GM23248 (cell line): ENCODE measurements at regions not wholly inside any gene's neighbourhood (a gene's known extent, or its start where the extent isn't known, plus 50 kb on each side); places are given as distances from the start of the nearest gene placed in this dataset.

Experiments
- EZH2 ChIP-seq: fragments of 200-600 bp; sonication (generic); IDR thresholded peaks from 2 replicates; pipeline ENCODE4 v1.6.1; 2018; ENCODE audit warnings: antibody characterized with exemption, mild to moderate bottlenecking; ENCODE audit not compliant: insufficient read depth, poor library complexity, severe bottlenecking
- EZH2phosphoT487 ChIP-seq: fragments of 200-600 bp; sonication (generic); IDR thresholded peaks from 2 replicates; pipeline ENCODE4 v1.6.1; 2018; ENCODE audit warnings: antibody characterized with exemption, moderate library complexity, mild to moderate bottlenecking, low read depth; ENCODE audit not compliant: insufficient read depth

GRCh38 chr4:181427076-181427475, 816.1 kb upstream of the TENM3 start:
- TF ChIP-seq EZH2, result no peak
- TF ChIP-seq EZH2phosphoT487, result no peak
